Neural cell (in vitro differentiated cells): ENCODE measurements at regions not wholly inside any gene's neighbourhood (a gene's known extent, or its start where the extent isn't known, plus 50 kb on each side); places are given as distances from the start of the nearest gene placed in this dataset.

ENCODE experiments used
- CTCF ChIP-seq: fragments of 450-650 bp; IDR thresholded peaks from 2 replicates; pipeline ENCODE4 v1.5.1; 2014; ENCODE audit warnings: antibody characterized with exemption, mild to moderate bottlenecking, moderate library complexity; ENCODE audit not compliant: poor library complexity, severe bottlenecking
- RAD21 ChIP-seq: fragments of 450-650 bp; conservative IDR thresholded peaks from 2 replicates; pipeline ENCODE4 v1.6.1; 2014; ENCODE audit warnings: antibody characterized with exemption, mild to moderate bottlenecking, moderate library complexity

- TF ChIP-seq CTCF (no peak), RAD21 (no peak)
Observed at GRCh38 chr13:21929400-21929799, 258.5 kb downstream of the FGF9 start.
